SK-N-MC (cell line): ENCODE measurements at regions not wholly inside any gene's neighbourhood (a gene's known extent, or its start where the extent isn't known, plus 50 kb on each side); places are given as distances from the start of the nearest gene placed in this dataset.

Source experiments
- EZH2 ChIP-seq: fragments of 200-600 bp; sonication (generic); IDR thresholded peaks from one replicate; pipeline ENCODE4 v1.6.1; 2017; ENCODE audit warnings: antibody characterized with exemption
- FOXP2 ChIP-seq: optimal IDR thresholded peaks from 2 replicates; pipeline ENCODE3; 2011; ENCODE audit warnings: mild to moderate bottlenecking, moderate library complexity; ENCODE audit not compliant: insufficient read depth; ENCODE audit errors: extremely low read length, control extremely low read depth
- POLR2AphosphoS5 ChIP-seq: IDR thresholded peaks from 2 replicates; pipeline ENCODE4 v1.6.1; 2012; ENCODE audit warnings: mild to moderate bottlenecking, low read depth, low read length, borderline replicate concordance

DNA sequence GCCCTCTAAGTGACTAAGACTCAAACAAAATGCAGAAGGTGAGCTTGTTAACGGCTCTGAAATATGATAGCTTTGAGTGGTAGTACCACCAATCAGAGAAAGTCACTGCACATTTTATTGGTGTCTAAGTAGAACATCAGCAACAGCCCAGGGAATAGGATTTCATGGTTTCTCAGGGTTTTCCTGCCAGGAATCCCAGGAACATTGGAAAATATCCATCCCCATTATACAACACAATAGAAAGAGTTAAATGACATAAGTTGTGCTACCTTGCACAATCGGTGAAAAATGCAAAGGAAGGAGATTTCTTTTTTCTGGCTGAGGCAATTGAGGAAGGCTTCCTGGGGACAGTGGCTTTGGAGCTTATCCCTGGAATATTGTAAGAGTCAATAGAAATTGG, 283.1 kb downstream of the HLX start:
- TF ChIP-seq POLR2AphosphoS5, result no peak
- no peak for TF ChIP-seq FOXP2
- TF ChIP-seq EZH2, result no peak
